Erythroblast (primary cell): ENCODE measurements at regions not wholly inside any gene's neighbourhood (a gene's known extent, or its start where the extent isn't known, plus 50 kb on each side); places are given as distances from the start of the nearest gene placed in this dataset.

Experiments used
- GATA1 ChIP-seq: IDR thresholded peaks from 2 replicates; pipeline ENCODE4 v1.6.1; 2011; ENCODE audit warnings: low read depth, mild to moderate bottlenecking, control low read depth, low read length, moderate library complexity
- POLR2A ChIP-seq: IDR thresholded peaks from 2 replicates; pipeline ENCODE4 v1.6.1; 2011; ENCODE audit warnings: mild to moderate bottlenecking, low read length

GRCh38 chr15:94610485-94610884 lies 379.1 kb downstream of the MCTP2 start:
- TF ChIP-seq POLR2A (no peak), GATA1 (no peak)
